HL-60/S4 treated with retinoic acid at 250 ng/mL for 4 days and 3 days (cell line): ENCODE measurements at regions not wholly inside any gene's neighbourhood (a gene's known extent, or its start where the extent isn't known, plus 50 kb on each side); places are given as distances from the start of the nearest gene placed in this dataset.

ENCODE experiments used
- in situ Hi-C: fragments of 300-500 bp; cut with MboI; formaldehyde crosslinking; loops from 2 replicates; pipeline ENCODE4 v1.7.0; 2022; ENCODE audit warnings: low sequenced_read_pairs

GRCh38 chr18:44119607-44120006, 561.1 kb upstream of the SETBP1 start:
- in situ Hi-C loops: no loop called here

- in situ Hi-C loops: no loop called here
Measured at GRCh38 chr18:44123743-44124142, 556.9 kb upstream of the SETBP1 start.

GRCh38 chr18:44125446-44125845, 555.2 kb upstream of the SETBP1 start:
- in situ Hi-C loops: no loop called here

- in situ Hi-C loops: no loop called here
Measured at GRCh38 chr18:44126598-44126997, 554.1 kb upstream of the SETBP1 start.

- in situ Hi-C loops: no loop called here
Measured at GRCh38 chr18:44128365-44128764, 552.3 kb upstream of the SETBP1 start.

GRCh38 chr18:44130376-44130942, 550.2 kb upstream of the SETBP1 start:
- in situ Hi-C loops: no loop called here

- in situ Hi-C loops: no loop called here
Measured at GRCh38 chr18:44133483-44133882, 547.2 kb upstream of the SETBP1 start.

GRCh38 chr18:44134447-44134846, 546.2 kb upstream of the SETBP1 start:
- in situ Hi-C loops: no loop called here

- in situ Hi-C loops: no loop called here
Measured at GRCh38 chr18:44135741-44136140, 544.9 kb upstream of the SETBP1 start.

GRCh38 chr18:44136326-44136725, 544.4 kb upstream of the SETBP1 start:
- in situ Hi-C loops: no loop called here

GRCh38 chr18:44143072-44143471, 537.6 kb upstream of the SETBP1 start:
- in situ Hi-C loops: no loop called here

GRCh38 chr18:44149706-44150105, 531.0 kb upstream of the SETBP1 start:
- in situ Hi-C loops: no loop called here

- in situ Hi-C loops: no loop called here
Measured at GRCh38 chr18:44153981-44154380, 526.7 kb upstream of the SETBP1 start.

GRCh38 chr18:44156126-44156525, 524.6 kb upstream of the SETBP1 start:
- in situ Hi-C loops: no loop called here

- in situ Hi-C loops: no loop called here
Measured at GRCh38 chr18:44156776-44157335, 523.8 kb upstream of the SETBP1 start.

GRCh38 chr18:44170208-44170880, 510.3 kb upstream of the SETBP1 start:
- in situ Hi-C loops: no loop called here

- in situ Hi-C loops: no loop called here
Measured at GRCh38 chr18:44171301-44171700, 509.4 kb upstream of the SETBP1 start.

- in situ Hi-C loops: no loop called here
Measured at GRCh38 chr18:44175891-44176290, 504.8 kb upstream of the SETBP1 start.

- in situ Hi-C loops: no loop called here
Measured at GRCh38 chr18:44178476-44178875, 502.2 kb upstream of the SETBP1 start.

GRCh38 chr18:44179693-44180092, 501.0 kb upstream of the SETBP1 start:
- in situ Hi-C loops: no loop called here

- in situ Hi-C loops: no loop called here
Measured at GRCh38 chr18:44180683-44181082, 500.0 kb upstream of the SETBP1 start.

GRCh38 chr18:44181951-44182747, 498.5 kb upstream of the SETBP1 start:
- in situ Hi-C loops: no loop called here
